K562 (cell line): ENCODE measurements at regions not wholly inside any gene's neighbourhood (a gene's known extent, or its start where the extent isn't known, plus 50 kb on each side); places are given as distances from the start of the nearest gene placed in this dataset.

Source experiments
- ATAC-seq: fragments of 200-7000 bp; cut with Tn5 transposase; 3 replicates; pipeline ENCODE4 v1.9.1; 2020; ENCODE audit warnings: moderate library complexity
- BruUV-seq: library from RNA; stranded (reverse); fragments of 400-500 nt; replicated peaks from 2 replicates; lab custom pipeline; 2021; lab: Mats Ljungman, UMichigan
- CTCF ChIA-PET: fragments of 300-600 bp; formaldehyde crosslinking; extraction: SDS; loops from one replicate; lab custom pipeline; 2021; ENCODE audit warnings: low intra/inter-chr PET ratio; lab: Yijun Ruan, JAX
- POLR2A ChIA-PET: fragments of 300-600, 350-650 bp; sonication (Branson Sonifier 250); formaldehyde crosslinking; extraction: SDS; loops from one replicate; lab custom pipeline; 2021; ENCODE audit warnings: antibody characterized with exemption, inconsistent platforms; lab: Yijun Ruan, JAX
- DNase-seq, 4 experiments: peaks; one replicate each; pipeline versions ENCODE4 v3.0.0 to v3.0.0-alpha.2; 2011 to 2018; ENCODE audit warnings: low spot score in 3 of 4, mixed read lengths in 3 of 4; ENCODE audit errors: extremely low read depth in 1 of 4
- FAIRE-seq: peaks from 2 replicates; lab custom pipeline; 2011; peaks lifted over from hg19 to GRCh38; lab: Jason Lieb, UNC
- H2AFZ ChIP-seq: 2 replicates; pipeline ENCODE4 v1.6.0; 2011; ENCODE audit warnings: low read depth, low read length, control low read depth, inconsistent platforms
- H3K27ac ChIP-seq: fragments of 200-600 bp; 3 replicates; pipeline ENCODE4 v1.8.0; 2011; ENCODE audit warnings: low read depth, mild to moderate bottlenecking, control low read depth, inconsistent platforms, low read length, moderate library complexity, mixed read lengths; ENCODE audit errors: extremely low read depth
- H3K27me3 ChIP-seq, 2 experiments: fragments of 300-600 bp in 1 of 2; 2 replicates in 1 of 2; 3 replicates in 1 of 2; pipeline versions ENCODE4 v1.6.0 to v1.8.0; 2011; ENCODE audit warnings: inconsistent platforms in 2 of 2, low read length in 2 of 2, mild to moderate bottlenecking in 1 of 2, mixed read lengths in 1 of 2, moderate library complexity in 1 of 2; ENCODE audit not compliant: control insufficient read depth in 2 of 2, insufficient read depth in 2 of 2
- H3K36me3 ChIP-seq: fragments of 300-600 bp; 3 replicates; pipeline ENCODE4 v1.8.0; 2011; ENCODE audit warnings: mild to moderate bottlenecking, low read length, inconsistent platforms; ENCODE audit not compliant: control insufficient read depth, insufficient read depth
- H3K4me1 ChIP-seq, 2 experiments: fragments of 200-600 bp in 1 of 2; replicated peaks in 1 of 2; 2 replicates in 1 of 2; 3 replicates in 1 of 2; pipeline versions ENCODE4 v1.5.1 to v1.8.0; 2011; ENCODE audit warnings: inconsistent platforms in 2 of 2, low read length in 2 of 2, mild to moderate bottlenecking in 1 of 2, mixed read lengths in 1 of 2, moderate library complexity in 1 of 2; ENCODE audit not compliant: control insufficient read depth in 2 of 2, insufficient read depth in 2 of 2
- H3K4me2 ChIP-seq: 2 replicates; pipeline ENCODE4 v1.6.1; 2011; ENCODE audit warnings: low read length, control low read depth, inconsistent platforms, mixed read lengths; ENCODE audit not compliant: insufficient read depth
- H3K4me3 ChIP-seq: fragments of 200-600 bp; sonication (generic), shearing (Covaris generic); 2 replicates; pipeline ENCODE4 v1.5.1; 2016; ENCODE audit warnings: control low read depth, inconsistent platforms
- H3K79me2 ChIP-seq: fragments of 200-600 bp; 3 replicates; pipeline ENCODE4 v1.8.0; 2011; ENCODE audit warnings: low read length, inconsistent platforms; ENCODE audit not compliant: control insufficient read depth, insufficient read depth
- H3K9ac ChIP-seq, 2 experiments: 2 replicates each; pipeline versions ENCODE4 v1.6.0 to v1.6.1; 2011; ENCODE audit warnings: low read depth in 2 of 2, low read length in 2 of 2, control low read depth in 1 of 2, inconsistent platforms in 1 of 2, mild to moderate bottlenecking in 1 of 2, mixed read lengths in 1 of 2; ENCODE audit not compliant: insufficient read depth in 1 of 2
- H3K9me1 ChIP-seq: one replicate; pipeline ENCODE4 v1.6.0; 2011; ENCODE audit warnings: inconsistent platforms, mild to moderate bottlenecking, low read length, moderate library complexity; ENCODE audit not compliant: control insufficient read depth, insufficient read depth
- H3K9me3 ChIP-seq: replicated peaks from 2 replicates; pipeline ENCODE4 v1.5.1; 2011; ENCODE audit warnings: low read depth, low read length, inconsistent platforms; ENCODE audit not compliant: control insufficient read depth, insufficient read depth
- H4K20me1 ChIP-seq: replicated peaks from 2 replicates; pipeline ENCODE4 v1.6.1; 2011; ENCODE audit warnings: low read length, inconsistent platforms, mixed read lengths; ENCODE audit not compliant: control insufficient read depth, insufficient read depth
- E2F3 ChIP-seq: fragments of 250-450 bp; sonication (Bioruptor Pico); IDR thresholded peaks from 2 replicates; pipeline ENCODE4 v1.4.0; 2020; ENCODE audit warnings: mild to moderate bottlenecking
- ETS2 ChIP-seq: IDR thresholded peaks from 2 replicates; pipeline ENCODE4 v1.6.1; 2016; ENCODE audit warnings: borderline replicate concordance, missing genetic modification characterization, mild to moderate bottlenecking, moderate library complexity, missing compliant biosample characterization; ENCODE audit not compliant: poor library complexity, severe bottlenecking
- KLF6 ChIP-seq: fragments of 250-450 bp; sonication (Bioruptor Pico); IDR thresholded peaks from 2 replicates; pipeline ENCODE4 v1.4.0; 2020; ENCODE audit warnings: mild to moderate bottlenecking, moderate library complexity, borderline replicate concordance
- MBD2 ChIP-seq: sonication (generic); IDR thresholded peaks from 2 replicates; pipeline ENCODE4 v1.6.1; 2016; ENCODE audit warnings: low read depth, borderline replicate concordance
- MEF2D ChIP-seq: conservative IDR thresholded peaks from 2 replicates; pipeline ENCODE4 v1.6.1; 2016; ENCODE audit warnings: low read depth, missing genetic modification characterization, missing compliant biosample characterization
- POLR3G ChIP-seq: IDR thresholded peaks from 2 replicates; pipeline ENCODE4 v1.6.1; 2011; ENCODE audit not compliant: insufficient read length, insufficient replicate concordance; ENCODE audit errors: extremely low read depth
- SREBF1 ChIP-seq: fragments of 150-350 bp; IDR thresholded peaks from 2 replicates; pipeline ENCODE4 v1.6.1; 2014; ENCODE audit warnings: antibody characterized with exemption, low read depth, low read length, borderline replicate concordance
- XRCC4 ChIP-seq: IDR thresholded peaks from one replicate; pipeline ENCODE4 v1.6.1; 2011; ENCODE audit not compliant: insufficient read depth, insufficient read length; ENCODE audit errors: extremely low read depth
- ZC3H11A ChIP-seq: IDR thresholded peaks from 2 replicates; pipeline ENCODE4 v1.6.1; 2012; ENCODE audit warnings: low read depth, low read length, improper control_type of control experiment
- ZNF217 ChIP-seq: sonication (generic); formaldehyde crosslinking; IDR thresholded peaks from 2 replicates; pipeline ENCODE4 v1.8.0; 2022; ENCODE audit warnings: mild to moderate bottlenecking, missing genetic modification reagents
- ZNF584 ChIP-seq: fragments of 200-800 bp; sonication (Bioruptor generic); IDR thresholded peaks from 2 replicates; pipeline ENCODE4 v1.6.1; 2016; ENCODE audit warnings: low read depth, mild to moderate bottlenecking, missing genetic modification characterization, missing compliant biosample characterization
- ZNF785 ChIP-seq: fragments of 250-450 bp; sonication (Bioruptor Pico); IDR thresholded peaks from 2 replicates; pipeline ENCODE4 v1.4.0; 2020; ENCODE audit warnings: mild to moderate bottlenecking
- WGBS: fragments of 100-300 bp; shearing (Covaris generic); methylation state at CpG from one replicate; pipeline ENCODE4 v1.1.6; 2016; ENCODE audit warnings: low coverage, mixed read lengths; ENCODE audit not compliant: insufficient coverage; ENCODE audit errors: missing lambda C conversion rate; 5-methylcytosine and 5-hydroxymethylcytosine counted together
- in situ Hi-C: fragments of 300-500 bp; cut with MboI; formaldehyde crosslinking; loops from 4 replicates; pipeline ENCODE4 v1.15.0; 2018; ENCODE audit warnings: inconsistent platforms, mixed read lengths
- intact Hi-C: fragments of 100-400 bp; cut with micrococcal nuclease; formaldehyde crosslinking; loops from 2 replicates; pipeline ENCODE4 v1.14.2; 2022
- TF ChIP-seq, protein P1 (sequence below): fragments of 150-350 bp; IDR thresholded peaks from 2 replicates; pipeline ENCODE4 v1.6.1; 2014; ENCODE audit warnings: low read depth, mild to moderate bottlenecking, low read length, borderline replicate concordance
- TF ChIP-seq, protein P2 (sequence below): fragments of 450-650 bp; IDR thresholded peaks from 2 replicates; pipeline ENCODE4 v1.6.1; 2017; ENCODE audit warnings: antibody characterized with exemption
- TF ChIP-seq, protein P3 (sequence below): sonication (generic); formaldehyde crosslinking; IDR thresholded peaks from 2 replicates; pipeline ENCODE4 v1.8.1; 2023; ENCODE audit warnings: mild to moderate bottlenecking, missing genetic modification reagents, moderate library complexity

DNA sequence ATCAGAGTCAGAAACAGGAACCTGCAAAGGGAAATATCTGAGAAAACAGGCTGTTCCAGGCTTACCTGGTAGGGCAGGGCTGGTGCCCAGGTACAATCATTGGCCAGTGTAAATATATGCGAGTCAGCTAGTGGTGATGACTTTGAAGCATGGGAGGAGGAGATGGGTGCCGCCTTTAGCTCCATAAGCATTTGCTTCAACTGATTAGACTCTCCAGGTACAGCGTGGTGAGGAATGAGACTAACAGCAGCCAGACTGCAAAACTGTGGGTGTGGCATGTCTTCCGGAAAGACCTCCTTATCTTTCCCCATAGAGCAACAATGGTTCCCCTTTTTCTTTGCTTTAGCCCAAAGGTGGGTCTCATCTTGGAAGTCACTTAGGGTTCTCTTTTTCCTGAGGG is 137.2 kb downstream of the LRIG2 start:
- POLR2A ChIA-PET, result interaction anchor here (0.5 to 1.2 kb wide), 7 partner anchors 9 to 181 kb away, joined by 3 to 4 read pairs (median 3); partner anchors contain the start of gene LRIG2
- Histone ChIP-seq H3K9ac (no peak overlapping the region), H3K27me3 (no peaks in the 10 kb centered on the region), H3K9me3 (peaks cover 8% of the 10 kb centered on the region; the same call in 1 of the 2 replicates), H3K27ac (no peak overlapping the region; the same call in 2 of the 3 replicates), H3K4me3 (no peak overlapping the region), H3K36me3 (no peaks in the 10 kb centered on the region), H2AFZ (peak overlapping the region; percentile 79), H3K79me2 (no peaks in the 10 kb centered on the region), H3K4me1 (peaks cover 38 to 45% of the 10 kb centered on the region in 2 experiments), H4K20me1 (no peaks in the 10 kb centered on the region), H3K9me1 (peaks cover 3% of the 10 kb centered on the region), H3K4me2 (peak overlapping the region; percentile 47)
- 0% methylated on average over 4 of the region's 4 CpGs for WGBS
- ATAC-seq, result peak; percentile 90
- intact Hi-C loops (no loop called here), in situ Hi-C loops (no loop called here)
- peak; percentile 56 to 87 (median 68) for DNase-seq
- no TSS peak for BruUV-seq
- CTCF ChIA-PET, result no interaction called here
- peak; percentile 86 for FAIRE-seq
- TF ChIP-seq KLF6 (CRISPR knock-in tag) (no peak), E2F3 (CRISPR knock-in tag) (no peak), ZNF584 (CRISPR knock-in tag) (no peak), MBD2 (peak; percentile 39; the same call in 1 of the 2 replicates), SREBF1 (no peak), ZNF217 (CRISPR knock-in tag) (no peak), MEF2D (tag) (no peak), ZC3H11A (no peak), XRCC4 (no peak), ZNF785 (CRISPR knock-in tag) (no peak), ETS2 (tag) (no peak), POLR3G (no peak)
- TF ChIP-seq, protein P1, sequence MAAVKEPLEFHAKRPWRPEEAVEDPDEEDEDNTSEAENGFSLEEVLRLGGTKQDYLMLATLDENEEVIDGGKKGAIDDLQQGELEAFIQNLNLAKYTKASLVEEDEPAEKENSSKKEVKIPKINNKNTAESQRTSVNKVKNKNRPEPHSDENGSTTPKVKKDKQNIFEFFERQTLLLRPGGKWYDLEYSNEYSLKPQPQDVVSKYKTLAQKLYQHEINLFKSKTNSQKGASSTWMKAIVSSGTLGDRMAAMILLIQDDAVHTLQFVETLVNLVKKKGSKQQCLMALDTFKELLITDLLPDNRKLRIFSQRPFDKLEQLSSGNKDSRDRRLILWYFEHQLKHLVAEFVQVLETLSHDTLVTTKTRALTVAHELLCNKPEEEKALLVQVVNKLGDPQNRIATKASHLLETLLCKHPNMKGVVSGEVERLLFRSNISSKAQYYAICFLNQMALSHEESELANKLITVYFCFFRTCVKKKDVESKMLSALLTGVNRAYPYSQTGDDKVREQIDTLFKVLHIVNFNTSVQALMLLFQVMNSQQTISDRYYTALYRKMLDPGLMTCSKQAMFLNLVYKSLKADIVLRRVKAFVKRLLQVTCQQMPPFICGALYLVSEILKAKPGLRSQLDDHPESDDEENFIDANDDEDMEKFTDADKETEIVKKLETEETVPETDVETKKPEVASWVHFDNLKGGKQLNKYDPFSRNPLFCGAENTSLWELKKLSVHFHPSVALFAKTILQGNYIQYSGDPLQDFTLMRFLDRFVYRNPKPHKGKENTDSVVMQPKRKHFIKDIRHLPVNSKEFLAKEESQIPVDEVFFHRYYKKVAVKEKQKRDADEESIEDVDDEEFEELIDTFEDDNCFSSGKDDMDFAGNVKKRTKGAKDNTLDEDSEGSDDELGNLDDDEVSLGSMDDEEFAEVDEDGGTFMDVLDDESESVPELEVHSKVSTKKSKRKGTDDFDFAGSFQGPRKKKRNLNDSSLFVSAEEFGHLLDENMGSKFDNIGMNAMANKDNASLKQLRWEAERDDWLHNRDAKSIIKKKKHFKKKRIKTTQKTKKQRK, result no peak
- TF ChIP-seq, protein P2, sequence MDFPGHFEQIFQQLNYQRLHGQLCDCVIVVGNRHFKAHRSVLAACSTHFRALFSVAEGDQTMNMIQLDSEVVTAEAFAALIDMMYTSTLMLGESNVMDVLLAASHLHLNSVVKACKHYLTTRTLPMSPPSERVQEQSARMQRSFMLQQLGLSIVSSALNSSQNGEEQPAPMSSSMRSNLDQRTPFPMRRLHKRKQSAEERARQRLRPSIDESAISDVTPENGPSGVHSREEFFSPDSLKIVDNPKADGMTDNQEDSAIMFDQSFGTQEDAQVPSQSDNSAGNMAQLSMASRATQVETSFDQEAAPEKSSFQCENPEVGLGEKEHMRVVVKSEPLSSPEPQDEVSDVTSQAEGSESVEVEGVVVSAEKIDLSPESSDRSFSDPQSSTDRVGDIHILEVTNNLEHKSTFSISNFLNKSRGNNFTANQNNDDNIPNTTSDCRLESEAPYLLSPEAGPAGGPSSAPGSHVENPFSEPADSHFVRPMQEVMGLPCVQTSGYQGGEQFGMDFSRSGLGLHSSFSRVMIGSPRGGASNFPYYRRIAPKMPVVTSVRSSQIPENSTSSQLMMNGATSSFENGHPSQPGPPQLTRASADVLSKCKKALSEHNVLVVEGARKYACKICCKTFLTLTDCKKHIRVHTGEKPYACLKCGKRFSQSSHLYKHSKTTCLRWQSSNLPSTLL, result no peak
- TF ChIP-seq, protein P3, sequence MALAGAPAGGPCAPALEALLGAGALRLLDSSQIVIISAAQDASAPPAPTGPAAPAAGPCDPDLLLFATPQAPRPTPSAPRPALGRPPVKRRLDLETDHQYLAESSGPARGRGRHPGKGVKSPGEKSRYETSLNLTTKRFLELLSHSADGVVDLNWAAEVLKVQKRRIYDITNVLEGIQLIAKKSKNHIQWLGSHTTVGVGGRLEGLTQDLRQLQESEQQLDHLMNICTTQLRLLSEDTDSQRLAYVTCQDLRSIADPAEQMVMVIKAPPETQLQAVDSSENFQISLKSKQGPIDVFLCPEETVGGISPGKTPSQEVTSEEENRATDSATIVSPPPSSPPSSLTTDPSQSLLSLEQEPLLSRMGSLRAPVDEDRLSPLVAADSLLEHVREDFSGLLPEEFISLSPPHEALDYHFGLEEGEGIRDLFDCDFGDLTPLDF, result no peak
